ENCODE measurements at regions not wholly inside any gene's neighbourhood (a gene's known extent, or its start where the extent isn't known, plus 50 kb on each side); places are given as distances from the start of the nearest gene placed in this dataset.

- TF ChIP-seq, protein P1, sequence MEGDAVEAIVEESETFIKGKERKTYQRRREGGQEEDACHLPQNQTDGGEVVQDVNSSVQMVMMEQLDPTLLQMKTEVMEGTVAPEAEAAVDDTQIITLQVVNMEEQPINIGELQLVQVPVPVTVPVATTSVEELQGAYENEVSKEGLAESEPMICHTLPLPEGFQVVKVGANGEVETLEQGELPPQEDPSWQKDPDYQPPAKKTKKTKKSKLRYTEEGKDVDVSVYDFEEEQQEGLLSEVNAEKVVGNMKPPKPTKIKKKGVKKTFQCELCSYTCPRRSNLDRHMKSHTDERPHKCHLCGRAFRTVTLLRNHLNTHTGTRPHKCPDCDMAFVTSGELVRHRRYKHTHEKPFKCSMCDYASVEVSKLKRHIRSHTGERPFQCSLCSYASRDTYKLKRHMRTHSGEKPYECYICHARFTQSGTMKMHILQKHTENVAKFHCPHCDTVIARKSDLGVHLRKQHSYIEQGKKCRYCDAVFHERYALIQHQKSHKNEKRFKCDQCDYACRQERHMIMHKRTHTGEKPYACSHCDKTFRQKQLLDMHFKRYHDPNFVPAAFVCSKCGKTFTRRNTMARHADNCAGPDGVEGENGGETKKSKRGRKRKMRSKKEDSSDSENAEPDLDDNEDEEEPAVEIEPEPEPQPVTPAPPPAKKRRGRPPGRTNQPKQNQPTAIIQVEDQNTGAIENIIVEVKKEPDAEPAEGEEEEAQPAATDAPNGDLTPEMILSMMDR (IDR thresholded peaks at IDR 0.05), result no peak
- no peak for TF ChIP-seq POLR2A (IDR thresholded peaks at IDR 0.05)
Measured at GRCh38 chrX:142483965-142484364, 278.9 kb upstream of the MAGEC2 start.
